DOHH2 (cell line): ENCODE measurements at regions not wholly inside any gene's neighbourhood (a gene's known extent, or its start where the extent isn't known, plus 50 kb on each side); places are given as distances from the start of the nearest gene placed in this dataset.

Experiments
- CTCF ChIP-seq: fragments of 200-600 bp; sonication (generic); IDR thresholded peaks from one replicate; pipeline ENCODE4 v1.5.1; 2014; ENCODE audit warnings: antibody characterized with exemption, mild to moderate bottlenecking, low read depth, low read length; ENCODE audit not compliant: poor library complexity, severe bottlenecking
- EZH2phosphoT487 ChIP-seq: fragments of 200-600 bp; sonication (generic); IDR thresholded peaks from 2 replicates; pipeline ENCODE4 v1.6.1; 2017; ENCODE audit warnings: borderline replicate concordance, mild to moderate bottlenecking, antibody characterized with exemption, low read length, moderate library complexity, mixed read lengths

DNA sequence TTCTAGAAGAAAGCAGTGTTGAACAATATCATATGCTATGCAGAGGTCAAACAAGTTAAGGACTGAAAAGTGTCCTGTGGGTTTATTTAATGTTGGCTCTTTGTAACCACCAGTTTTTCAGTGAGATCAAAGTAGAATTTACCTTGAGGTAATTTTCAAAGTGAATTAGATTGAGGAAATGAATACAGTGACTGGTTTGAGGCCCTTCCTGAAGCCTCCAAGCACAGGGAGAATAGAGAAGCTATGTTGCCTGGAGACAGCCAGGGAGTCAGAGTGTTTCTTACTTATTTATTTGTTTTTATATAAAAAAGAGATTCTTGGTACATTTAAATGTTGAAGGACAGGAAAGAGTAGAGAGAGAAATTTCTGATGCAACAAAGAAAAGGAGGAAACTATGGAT, 954.3 kb upstream of the SPRY2 start:
- TF ChIP-seq CTCF (no peak), EZH2phosphoT487 (no peak)
